ENCODE measurements at regions not wholly inside any gene's neighbourhood (a gene's known extent, or its start where the extent isn't known, plus 50 kb on each side); places are given as distances from the start of the nearest gene placed in this dataset.

DNA sequence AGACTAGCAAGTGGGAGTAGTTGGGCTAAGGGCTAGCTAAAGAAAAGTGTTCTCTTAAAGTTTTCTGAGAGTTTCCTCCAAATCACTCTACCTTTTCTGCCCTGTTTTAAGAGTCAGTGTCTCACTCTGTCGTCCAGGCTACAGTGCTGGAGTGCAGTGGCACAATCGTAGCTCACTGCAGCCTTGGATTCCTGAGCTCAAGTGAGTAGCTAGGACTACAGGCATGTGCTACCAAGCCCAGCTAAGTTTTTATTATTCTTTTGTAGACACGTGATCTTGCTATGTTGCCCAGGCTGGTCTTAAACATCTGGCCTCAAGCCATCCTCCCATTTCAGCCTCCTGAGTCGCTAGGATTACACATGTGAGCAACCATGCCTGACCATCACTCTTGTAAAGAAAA is 378.9 kb downstream of the CAAP1 start:
- TF ChIP-seq, protein P1, sequence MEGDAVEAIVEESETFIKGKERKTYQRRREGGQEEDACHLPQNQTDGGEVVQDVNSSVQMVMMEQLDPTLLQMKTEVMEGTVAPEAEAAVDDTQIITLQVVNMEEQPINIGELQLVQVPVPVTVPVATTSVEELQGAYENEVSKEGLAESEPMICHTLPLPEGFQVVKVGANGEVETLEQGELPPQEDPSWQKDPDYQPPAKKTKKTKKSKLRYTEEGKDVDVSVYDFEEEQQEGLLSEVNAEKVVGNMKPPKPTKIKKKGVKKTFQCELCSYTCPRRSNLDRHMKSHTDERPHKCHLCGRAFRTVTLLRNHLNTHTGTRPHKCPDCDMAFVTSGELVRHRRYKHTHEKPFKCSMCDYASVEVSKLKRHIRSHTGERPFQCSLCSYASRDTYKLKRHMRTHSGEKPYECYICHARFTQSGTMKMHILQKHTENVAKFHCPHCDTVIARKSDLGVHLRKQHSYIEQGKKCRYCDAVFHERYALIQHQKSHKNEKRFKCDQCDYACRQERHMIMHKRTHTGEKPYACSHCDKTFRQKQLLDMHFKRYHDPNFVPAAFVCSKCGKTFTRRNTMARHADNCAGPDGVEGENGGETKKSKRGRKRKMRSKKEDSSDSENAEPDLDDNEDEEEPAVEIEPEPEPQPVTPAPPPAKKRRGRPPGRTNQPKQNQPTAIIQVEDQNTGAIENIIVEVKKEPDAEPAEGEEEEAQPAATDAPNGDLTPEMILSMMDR (conservative IDR thresholded peaks at IDR 0.05; ENCODE audit: low read length), result no peak
- TF ChIP-seq EZH2phosphoT487 (IDR thresholded peaks at IDR 0.05; ENCODE audit: borderline replicate concordance, low read depth, low read length), result no peak

Measured in OCI-LY7 (cell line).